Astrocyte of the cerebellum (primary cell): ENCODE measurements at regions not wholly inside any gene's neighbourhood (a gene's known extent, or its start where the extent isn't known, plus 50 kb on each side); places are given as distances from the start of the nearest gene placed in this dataset.

Experiments used
- DNase-seq: peaks from one replicate; pipeline ENCODE4 v3.0.0-alpha.2; 2011; ENCODE audit warnings: low read depth
- H3K4me3 ChIP-seq: 2 replicates; pipeline ENCODE4 v1.5.1; 2011; ENCODE audit warnings: mild to moderate bottlenecking, low read depth, low read length, moderate library complexity
- in situ Hi-C: cut with HindIII; loops from 2 replicates; pipeline ENCODE4 v1.10.0; 2017; ENCODE audit warnings: low sequenced_read_pairs
- TF ChIP-seq, protein P1 (sequence below): IDR thresholded peaks from 2 replicates; pipeline ENCODE4 v1.5.1; 2012; ENCODE audit warnings: low read length, low read depth, moderate library complexity, mild to moderate bottlenecking; ENCODE audit errors: missing control alignments

DNA sequence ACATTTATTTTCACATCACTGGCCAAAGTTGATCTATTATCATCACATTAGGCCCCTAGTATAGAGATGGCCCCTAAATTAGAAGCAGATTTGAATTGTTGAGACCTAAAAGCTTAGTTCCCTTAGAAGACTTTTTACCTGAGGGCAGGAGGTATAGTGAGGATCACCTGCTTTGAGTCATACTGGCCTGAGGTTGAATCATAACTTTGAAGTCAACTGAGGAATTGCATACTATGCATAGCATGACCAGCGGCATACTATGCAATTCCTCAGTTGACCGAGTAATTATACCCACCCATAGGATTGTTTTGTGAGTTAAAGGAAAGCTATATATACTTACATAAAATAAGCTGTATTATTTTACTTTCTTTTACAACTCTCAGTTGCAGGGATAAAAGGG is 50.3 kb upstream of the DPH5 start:
- TF ChIP-seq, protein P1, sequence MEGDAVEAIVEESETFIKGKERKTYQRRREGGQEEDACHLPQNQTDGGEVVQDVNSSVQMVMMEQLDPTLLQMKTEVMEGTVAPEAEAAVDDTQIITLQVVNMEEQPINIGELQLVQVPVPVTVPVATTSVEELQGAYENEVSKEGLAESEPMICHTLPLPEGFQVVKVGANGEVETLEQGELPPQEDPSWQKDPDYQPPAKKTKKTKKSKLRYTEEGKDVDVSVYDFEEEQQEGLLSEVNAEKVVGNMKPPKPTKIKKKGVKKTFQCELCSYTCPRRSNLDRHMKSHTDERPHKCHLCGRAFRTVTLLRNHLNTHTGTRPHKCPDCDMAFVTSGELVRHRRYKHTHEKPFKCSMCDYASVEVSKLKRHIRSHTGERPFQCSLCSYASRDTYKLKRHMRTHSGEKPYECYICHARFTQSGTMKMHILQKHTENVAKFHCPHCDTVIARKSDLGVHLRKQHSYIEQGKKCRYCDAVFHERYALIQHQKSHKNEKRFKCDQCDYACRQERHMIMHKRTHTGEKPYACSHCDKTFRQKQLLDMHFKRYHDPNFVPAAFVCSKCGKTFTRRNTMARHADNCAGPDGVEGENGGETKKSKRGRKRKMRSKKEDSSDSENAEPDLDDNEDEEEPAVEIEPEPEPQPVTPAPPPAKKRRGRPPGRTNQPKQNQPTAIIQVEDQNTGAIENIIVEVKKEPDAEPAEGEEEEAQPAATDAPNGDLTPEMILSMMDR: no peak
- in situ Hi-C loops: no loop called here
- DNase-seq: no peak
- H3K4me3 ChIP-seq: no peak overlapping the region
